SK-N-SH (cell line): ENCODE measurements at regions not wholly inside any gene's neighbourhood (a gene's known extent, or its start where the extent isn't known, plus 50 kb on each side); places are given as distances from the start of the nearest gene placed in this dataset.

Experiments used
- CTCF ChIP-seq: fragments of 200-600 bp; sonication (generic); IDR thresholded peaks from 2 replicates; pipeline ENCODE4 v1.6.1; 2017; ENCODE audit warnings: antibody characterized with exemption, mild to moderate bottlenecking, moderate library complexity
- GABPA ChIP-seq: IDR thresholded peaks from 2 replicates; pipeline ENCODE4 v1.4.0; 2012; ENCODE audit warnings: low read depth, mild to moderate bottlenecking
- POLR2AphosphoS5 ChIP-seq: IDR thresholded peaks from 2 replicates; pipeline ENCODE4 v1.6.1; 2012; ENCODE audit warnings: low read depth, low read length
- REST ChIP-seq: IDR thresholded peaks from 2 replicates; pipeline ENCODE4 v1.6.1; 2012; ENCODE audit warnings: mild to moderate bottlenecking, low read depth, low read length, moderate library complexity

GRCh38 chr1:99171184-99171813 is 93.0 kb upstream of the PLPPR4 start:
- no peak for TF ChIP-seq CTCF
- no peak for TF ChIP-seq POLR2AphosphoS5
- TF ChIP-seq GABPA = no peak
- TF ChIP-seq REST = no peak
